ENCODE measurements at regions not wholly inside any gene's neighbourhood (a gene's known extent, or its start where the extent isn't known, plus 50 kb on each side); places are given as distances from the start of the nearest gene placed in this dataset.

DNA sequence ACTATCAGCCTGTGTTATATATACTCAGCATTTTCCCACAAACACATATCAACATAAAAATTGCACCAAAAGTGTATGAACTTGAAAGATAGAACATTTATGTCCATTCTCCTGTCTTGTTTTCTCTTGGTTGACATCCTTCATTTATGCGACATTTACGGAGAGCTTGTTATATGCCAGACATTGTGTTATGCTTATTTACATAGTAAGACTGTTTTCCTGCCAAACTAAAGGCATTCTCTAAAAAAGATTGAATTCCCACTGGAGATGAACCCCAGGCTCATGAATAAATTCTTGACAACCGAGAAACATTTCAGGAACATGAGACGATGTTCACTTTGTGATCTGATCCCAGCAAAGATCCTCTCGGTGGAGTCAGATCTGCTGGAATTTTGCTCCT is 131.0 kb downstream of the RAP2A start:
- DNase-seq: no peak

DNA sequence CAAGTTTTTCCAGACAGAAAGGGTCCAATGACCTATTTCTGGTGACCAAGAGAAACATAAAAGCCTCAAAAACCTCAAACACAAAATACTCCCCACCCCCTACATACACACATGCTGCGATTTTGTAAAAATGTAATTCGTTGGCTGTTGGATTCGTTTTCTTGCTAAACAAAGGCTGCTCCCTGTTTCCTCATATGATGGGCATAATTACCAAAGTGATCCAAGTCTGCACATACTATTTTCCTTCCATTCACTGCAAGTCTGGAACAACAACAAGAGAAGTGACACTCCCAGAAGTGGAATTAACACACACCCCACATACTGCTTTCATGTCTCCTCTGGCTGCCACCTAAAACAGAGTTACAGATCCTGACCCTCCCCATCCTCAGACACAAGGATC is 131.9 kb downstream of the RAP2A start:
- no peak for DNase-seq

DNA sequence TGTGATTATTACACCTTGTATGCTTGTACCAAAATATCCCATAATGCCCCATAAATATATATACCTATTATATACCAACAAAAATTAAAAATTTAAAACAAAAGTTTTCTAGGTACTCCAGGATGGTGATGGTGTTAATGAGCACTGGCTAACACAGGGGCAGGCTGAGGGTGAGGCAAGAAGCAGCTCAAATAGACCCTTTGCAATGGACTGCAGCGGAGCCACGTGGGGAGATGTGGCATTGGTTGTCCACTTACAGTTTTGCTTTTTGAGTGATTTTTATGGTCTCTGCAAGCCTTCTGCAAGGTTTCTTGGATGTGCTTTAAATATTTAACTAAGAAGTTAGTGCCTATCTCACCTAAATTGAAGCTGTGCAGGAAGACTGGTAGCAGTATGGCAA is 132.9 kb downstream of the RAP2A start:
- no peak for DNase-seq

DNA sequence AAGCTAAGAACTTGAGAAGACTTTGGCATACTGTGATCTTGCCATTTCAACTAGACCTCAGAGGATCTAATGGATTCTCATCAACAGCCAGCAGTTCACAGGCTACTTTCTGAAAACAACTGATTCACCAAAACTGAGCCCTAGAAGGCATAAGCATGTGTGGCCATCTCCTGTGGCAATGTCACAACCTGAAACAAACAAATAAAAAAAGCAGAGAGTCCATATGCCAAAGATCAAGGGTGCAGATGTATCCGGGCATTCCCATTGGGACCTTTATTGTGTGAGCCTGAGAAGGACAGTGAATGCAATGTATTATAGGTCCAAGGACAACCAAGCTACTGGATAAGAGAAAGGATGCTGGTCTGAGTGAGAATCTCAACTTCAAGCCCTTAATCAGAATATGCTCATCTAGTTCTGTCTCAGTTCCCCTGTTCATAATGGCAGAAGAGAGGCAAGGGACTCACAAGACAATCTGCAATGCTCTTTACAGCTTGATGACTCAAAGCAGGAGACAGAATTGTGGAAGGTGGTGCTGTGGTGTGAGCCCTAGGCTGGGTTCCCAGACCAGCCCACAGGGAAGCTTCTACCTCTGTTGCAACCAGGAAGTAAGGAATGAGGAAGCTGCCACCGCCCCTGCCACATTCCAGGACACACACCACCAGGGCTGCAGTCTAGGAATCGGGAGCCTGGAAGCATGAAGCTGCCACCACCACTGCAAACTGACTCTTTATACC is 133.7 kb downstream of the RAP2A start:
- DNase-seq: no peak

DNA sequence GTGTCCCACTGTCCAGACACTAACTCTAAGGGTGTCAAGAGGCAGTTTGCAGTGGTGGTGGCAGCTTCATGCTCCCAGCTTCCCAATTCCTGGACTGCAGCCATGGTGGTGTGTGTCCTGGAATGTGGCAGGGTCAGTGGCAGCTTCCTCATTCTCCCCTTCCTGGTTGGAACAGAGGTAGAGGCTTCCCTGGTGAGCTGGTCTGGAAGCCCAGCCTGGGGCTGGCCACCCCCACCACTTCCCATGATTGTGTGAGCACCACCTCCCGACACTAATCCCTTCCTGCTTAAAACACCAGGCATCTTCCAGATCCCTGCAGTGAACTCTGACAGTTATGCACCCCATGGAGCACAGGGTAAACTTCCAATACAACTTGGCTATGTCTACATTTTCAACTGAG is 134.9 kb downstream of the RAP2A start:
- no peak for DNase-seq

DNA sequence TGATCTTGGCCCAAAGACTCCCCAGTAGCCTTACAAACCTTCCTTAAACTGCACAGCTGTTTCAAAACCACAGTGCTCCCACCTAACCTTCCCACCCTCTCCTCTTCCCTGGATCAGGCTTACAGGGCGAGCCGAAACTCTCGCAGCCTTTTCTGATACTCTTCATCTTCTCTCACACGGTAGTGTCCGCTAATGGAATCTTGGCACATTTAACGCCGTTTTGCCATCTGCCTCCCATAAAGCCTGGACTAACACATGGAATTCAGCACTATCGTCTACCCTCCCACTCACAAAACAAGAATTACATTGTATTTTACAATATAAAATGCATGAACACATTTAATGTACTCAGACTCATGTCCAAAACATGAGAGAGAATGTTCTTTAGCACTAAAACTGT is 135.9 kb downstream of the RAP2A start:
- DNase-seq: no peak

DNA sequence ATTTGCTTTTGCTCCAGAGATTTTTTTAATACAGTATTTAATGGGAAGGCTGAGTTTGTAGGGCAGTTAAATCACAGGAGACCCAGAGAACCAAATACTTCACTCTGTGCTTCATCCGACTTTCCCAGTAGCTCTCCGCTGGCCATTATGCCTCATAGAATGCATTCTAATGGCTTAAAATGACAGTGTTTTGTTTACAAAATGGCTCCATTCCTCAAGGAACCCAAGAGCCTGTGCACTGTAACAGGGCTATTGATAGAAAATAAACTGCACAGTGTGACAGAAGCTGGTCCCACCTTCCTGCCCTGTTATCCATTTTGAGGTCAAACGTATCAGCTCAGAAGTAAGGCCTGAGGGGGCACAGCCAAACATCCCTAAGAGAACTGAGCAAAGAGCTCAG is 136.5 kb downstream of the RAP2A start:
- DNase-seq: no peak

DNA sequence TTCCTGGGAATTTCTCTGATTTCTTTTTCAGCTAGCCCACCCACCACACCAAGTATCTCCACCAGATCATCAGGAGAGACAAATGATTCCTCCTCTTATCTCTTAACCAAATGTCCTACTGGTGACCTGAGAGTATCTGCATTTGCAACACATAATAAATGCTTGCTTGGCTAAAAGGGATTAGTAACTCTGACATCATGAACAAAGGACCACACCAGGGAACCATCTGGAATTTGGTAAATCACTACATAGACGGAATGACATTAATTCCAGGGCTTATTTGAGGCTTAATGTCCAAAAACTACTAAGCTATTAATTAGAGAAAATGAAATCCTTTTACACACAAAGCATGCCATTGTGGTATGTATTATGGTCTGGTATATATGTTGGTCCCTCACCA is 139.0 kb downstream of the RAP2A start:
- DNase-seq: no peak

DNA sequence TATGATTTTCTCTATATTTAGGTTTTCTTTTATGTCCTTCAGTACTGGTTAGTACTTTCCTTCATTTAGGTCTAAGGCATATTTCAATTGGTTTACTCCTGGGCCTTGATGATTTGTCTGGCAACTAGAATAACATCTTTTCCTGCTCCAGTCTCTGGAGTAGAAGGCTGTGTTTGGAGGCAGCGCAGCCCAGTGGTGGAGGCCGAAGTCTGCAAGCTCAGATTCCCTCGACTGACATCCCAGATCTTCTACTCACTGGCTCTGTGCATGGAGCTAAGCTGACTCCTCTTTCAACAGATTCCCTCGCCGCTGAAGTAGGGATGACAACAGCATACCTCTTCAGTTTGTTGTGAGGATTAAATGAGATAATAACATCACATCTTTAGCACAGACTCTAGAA is 141.0 kb downstream of the RAP2A start:
- DNase-seq: no peak

DNA sequence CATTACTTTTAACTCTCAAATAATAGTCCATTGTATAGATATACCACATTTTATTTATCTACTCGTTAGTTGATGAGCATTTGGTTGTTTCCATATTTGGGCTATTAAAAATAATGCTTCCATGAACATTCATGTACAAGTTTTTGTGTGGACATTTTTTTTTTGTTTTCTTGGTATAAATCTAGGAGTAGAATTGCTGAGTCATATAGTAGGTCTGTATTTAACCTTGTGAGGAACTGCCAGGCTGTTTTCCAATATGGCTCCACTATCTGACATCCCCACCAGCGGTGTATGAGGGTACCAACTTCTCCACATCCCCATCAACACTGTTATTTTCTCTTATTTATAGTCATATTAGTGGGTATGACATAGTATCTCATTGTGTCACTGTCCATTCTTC is 143.1 kb downstream of the RAP2A start:
- no peak for DNase-seq

DNA sequence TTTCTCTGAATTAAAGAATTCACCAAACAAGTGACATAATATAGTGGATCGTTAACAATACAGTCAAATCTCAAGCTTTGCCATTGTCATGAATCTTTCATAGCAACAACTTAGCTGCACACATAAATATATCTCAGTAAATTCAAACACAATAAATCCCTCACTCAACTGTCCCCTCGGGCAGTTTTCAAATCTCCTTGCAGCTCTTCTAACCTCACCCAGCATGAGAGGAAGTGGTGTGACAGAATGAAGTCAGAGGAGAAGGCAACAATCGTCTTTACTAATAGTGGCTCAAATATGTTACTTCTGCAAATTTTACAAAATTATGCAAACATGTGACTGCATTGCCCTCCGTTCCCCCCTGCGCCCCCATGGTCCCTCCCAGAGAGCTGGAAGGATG is 148.2 kb downstream of the RAP2A start:
- DNase-seq: no peak

DNA sequence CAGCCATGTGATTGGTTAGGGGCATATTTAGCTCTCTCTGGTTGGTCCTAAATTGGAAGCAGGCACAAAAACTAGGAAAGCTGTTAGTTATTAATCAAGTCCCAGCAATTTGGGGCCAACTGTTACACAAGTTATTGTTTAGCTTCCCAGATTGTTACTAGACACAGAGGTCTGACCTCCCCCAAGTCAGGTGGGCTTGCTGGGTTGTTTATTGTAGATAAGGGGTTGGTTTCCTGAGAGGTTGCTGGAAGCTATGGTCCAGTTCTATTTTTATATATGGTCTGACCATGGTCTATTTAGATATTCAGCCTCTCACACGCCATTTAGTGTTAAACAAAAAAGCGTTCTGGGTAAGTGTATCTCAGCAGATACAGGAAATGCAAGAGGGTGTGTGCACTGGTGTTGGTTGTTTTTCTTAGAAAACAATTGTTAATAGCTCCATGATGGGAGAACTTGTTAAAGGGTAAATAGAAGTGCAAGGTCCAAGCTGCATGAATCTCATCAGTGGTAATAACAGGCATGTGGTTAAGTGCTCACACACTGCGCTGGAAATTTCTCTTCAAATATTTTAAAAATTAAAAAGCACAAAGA is 150.0 kb downstream of the RAP2A start:
- no peak for DNase-seq

DNA sequence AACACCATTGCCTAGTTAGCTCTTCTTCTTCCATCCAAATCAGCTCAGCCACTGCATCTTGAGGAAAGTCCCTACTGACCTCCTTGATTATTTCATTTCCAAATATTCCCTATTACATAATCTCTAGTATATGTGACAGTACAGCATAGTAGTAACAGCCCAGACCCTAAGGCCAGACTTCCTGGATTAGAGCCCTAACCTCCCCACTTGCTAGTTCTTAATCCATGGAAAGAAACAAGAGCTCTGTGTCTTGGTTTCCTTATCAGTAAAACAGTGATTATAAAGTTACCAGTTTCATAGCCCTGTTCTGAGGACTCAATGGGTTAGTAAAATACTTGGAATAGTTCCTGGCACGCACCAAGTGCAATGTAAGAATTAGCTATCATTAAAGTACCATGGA is 153.0 kb downstream of the RAP2A start:
- DNase-seq: no peak

DNA sequence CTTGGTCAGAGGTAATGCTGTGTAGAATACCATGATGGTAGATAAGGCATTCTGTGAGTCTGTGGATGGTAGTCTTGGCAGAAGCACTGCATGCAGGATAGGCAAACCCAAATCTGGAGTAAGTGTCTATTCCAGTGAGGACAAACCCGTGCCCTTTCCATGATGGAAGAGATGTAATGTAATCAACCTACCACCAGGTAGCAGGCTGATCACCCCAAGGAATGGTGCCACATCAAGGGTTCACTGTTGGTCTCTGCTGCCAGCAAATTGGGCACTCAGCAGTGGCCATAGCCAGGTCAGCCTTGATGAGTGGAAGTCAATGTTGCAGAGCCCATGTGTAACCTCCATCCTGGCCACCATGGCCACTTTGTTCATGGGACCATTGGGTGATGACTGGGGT is 155.0 kb downstream of the RAP2A start:
- no peak for DNase-seq

DNA sequence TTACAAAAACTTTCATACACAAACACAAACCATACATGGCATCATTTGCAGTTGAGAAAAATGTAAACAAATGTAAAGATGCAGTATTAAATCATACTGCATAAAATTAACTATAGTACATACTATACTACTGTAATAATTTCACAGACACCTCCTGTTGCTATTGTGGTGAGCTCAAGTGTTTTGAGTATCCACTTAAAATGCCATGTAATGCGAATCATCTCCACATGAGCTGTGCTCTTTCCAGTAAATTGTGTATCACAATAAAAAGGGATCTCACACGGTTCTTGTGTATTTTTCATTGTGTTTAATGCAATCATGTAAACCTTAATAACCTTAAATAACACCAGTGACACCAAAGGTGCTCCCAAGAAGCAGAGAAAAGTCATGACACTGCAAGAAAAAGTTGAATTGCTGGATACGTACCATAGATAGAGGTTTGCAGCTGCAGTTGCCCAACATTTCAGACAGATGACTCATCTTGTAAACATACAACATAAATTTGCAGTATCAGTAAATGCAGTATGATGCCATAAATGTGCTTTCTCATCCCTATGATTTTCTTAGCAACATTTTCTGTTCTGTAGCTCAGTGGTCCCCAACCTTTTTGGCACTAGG is 166.6 kb downstream of the RAP2A start:
- DNase-seq: peak; percentile 53

DNA sequence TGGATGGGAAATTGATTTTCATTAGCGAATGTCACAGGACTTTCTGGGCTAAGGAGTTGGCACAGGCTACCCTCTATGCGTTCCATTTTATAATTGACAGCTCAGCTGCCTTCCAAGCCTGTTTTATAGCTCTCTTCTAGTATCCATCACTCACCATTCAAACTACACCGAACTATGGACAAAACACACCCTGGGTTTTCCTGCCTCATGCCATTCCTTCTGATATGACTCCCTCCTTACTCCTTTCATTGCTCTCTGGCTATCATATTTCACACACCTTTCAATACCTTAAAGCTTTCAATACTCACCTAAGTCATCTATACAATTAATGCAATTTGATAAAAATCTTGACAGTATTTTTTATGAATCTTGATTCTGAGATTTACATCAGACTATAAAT is 181.3 kb downstream of the RAP2A start:
- DNase-seq: no peak

DNA sequence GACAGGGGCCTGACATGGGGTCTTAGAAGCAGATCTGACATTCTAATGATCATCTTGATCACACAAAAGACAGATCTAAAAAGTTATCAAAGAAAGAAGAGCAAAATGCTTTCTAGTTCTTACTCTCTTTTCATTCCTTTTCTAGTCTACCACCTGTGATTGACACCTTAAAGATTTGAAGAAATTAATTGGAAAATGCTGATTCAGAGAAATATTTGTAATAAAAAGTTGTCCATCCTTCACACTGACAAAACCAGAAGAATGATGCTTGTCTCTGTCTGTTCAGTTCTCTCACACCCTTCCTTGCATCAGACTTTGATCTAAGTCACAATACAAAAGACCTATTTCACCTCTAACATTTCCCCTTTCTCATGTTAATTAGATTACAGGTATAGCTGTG is 182.4 kb downstream of the RAP2A start:
- DNase-seq: no peak

DNA sequence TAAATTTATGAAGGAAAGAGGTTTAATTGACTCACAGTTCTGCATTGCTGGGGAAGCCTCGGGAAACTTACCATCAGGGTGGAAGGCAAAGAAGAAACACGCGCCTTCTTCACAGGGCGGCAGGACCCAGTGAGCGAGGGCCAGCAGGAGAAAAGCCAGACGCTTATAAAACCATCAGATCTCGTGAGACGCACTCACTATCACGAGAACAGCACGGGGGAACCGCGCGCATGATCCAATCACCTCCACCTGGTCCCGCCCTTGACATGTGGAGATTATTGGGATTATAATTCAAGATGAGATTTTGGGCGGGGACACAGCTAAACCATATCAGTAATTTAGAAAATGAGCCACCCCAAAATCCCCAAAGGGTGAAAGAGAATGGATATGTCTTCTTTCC is 187.1 kb downstream of the RAP2A start:
- DNase-seq: no peak

DNA sequence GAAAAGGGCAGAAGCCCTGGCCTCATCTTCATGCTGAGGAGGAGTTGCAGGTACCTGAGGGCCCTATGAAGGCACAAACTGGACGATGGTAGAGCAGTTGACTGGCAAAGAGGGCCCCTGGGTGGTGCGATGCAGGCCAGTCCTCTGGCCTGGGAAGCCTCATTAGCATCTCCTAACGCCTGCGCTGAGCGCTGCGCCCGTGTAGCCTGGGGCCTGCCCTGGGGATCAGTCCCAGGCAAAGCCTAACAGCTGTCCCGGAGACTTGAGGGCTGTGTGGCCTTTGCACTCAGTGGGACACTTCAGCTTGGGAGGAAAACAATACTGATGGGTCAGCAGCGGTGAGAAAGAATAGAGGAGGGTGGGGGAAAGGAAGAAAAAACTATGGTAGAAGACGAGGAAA is 187.7 kb downstream of the RAP2A start:
- no peak for DNase-seq

DNA sequence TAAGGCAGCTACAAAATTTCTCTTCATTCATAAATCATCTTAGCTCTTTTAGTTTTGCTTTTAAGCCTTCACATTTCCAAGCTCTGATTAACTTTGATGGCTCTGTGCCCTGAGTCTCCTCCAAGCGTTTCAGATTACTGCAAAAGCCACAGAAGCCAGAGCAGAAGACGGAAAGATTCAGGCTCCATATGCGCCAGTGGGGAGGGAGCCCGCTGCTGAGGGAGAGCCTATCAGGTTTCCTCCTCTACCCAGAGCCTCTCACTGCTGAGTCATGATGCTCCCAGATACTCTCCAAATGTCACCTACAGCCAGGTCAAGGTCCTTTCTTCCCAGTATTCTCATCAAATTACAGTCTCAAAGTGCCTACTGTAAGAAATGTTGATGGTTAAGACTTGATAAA is 193.6 kb downstream of the RAP2A start:
- no peak for DNase-seq

DNA sequence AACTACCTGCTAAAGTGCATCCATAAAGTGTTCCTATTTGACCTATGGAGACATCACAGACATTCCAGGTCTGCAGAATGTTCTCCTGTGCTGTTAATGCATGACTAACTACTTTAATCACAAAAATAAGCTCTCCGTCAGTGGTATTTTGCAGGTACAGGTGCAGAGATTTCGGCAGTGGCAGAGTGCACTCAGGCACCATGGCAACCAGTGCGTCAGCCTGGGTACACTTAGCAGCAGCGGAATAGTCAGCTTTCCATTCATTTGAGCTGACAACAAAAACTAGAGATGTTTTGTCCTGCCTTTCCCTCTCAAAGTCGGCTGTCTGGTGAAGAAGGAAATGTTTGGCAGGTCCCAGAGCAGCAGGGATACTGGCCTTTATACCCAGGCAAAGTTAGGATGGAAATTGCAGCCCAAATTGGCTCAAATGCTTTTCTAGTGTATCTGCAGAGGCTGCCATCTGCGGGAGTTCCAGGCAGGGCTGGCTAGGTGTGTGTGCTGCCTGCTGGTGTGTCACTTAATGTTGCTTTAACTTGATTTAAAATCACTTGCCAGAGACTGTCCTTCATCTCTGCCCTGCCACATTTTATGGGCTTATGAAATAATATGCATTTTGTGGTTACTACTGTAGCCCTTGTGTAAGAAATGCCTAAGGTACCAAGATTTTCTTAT is 195.8 kb downstream of the RAP2A start:
- peak; percentile 15 for DNase-seq

DNA sequence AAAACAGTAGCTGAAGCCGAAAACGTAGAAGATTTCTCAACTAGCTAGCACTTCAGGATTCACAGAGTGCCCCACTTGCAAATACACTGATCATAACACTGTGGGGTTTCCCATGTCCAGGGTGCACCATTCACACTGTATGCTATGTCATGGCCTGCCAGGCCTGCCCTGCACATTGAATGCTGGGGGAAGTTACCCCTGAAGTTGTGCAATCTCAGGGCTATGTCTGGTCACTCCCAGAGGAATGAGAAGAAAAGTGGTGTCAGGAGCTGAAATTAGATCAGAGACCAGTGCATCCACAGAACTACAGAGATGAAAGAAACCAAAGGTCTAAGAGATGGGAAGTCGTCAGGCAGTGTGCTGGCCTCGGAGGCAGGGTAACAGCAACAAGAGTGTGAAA is 196.8 kb downstream of the RAP2A start:
- DNase-seq: no peak

DNA sequence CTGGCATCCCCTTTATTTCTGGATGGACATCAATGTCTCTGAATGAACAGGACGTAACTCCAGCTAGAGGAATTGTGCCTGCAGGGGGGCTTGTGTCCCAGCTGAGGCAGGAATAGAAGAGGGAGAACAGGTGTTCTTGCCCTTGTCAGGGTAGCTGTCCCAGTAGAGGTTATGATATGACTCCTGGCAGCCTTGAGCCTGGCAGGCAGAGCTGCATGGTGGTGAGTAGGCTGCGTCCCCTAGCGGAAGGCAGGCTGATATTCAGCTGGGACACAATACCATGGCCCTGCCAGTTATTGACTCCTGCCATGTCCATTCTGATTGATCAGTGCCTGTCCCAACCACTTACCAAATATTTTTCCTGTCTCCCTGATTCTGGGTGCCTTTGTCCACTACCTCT is 197.2 kb downstream of the RAP2A start:
- DNase-seq: no peak

DNA sequence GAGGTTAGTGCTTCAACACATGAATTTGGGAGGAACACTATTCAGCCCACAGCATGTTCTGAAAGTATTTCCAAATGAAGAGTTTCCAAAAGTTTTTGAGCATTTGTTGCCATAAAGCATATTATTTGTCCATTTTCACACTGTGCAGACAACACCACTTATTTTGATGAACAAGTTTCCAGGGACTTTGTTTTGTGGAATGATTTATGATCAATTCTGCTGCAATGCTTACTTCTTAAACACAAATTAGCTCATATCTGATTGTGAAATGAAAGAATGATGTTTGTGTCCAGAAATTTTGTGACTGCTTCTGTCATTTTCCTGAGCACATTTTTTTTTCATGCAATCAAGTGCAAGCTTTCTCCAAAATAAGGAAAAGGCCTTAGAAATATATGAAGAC is 205.3 kb downstream of the RAP2A start:
- no peak for DNase-seq

Data from NCI-H2029 (cell line).